A549 (cell line): ENCODE measurements at regions not wholly inside any gene's neighbourhood (a gene's known extent, or its start where the extent isn't known, plus 50 kb on each side); places are given as distances from the start of the nearest gene placed in this dataset.

ENCODE experiments used
- ATAC-seq, 2 experiments: fragments of 200-7000 bp in 1 of 2; fragments of >200 bp in 1 of 2; cut with Nextera tagmentation in 1 of 2; cut with Tn5 transposase in 1 of 2; 3 replicates each; pipeline versions ENCODE4 v1.8.0 to v1.9.1; 2018 to 2020; ENCODE audit warnings: mild to moderate bottlenecking in 1 of 2, moderate library complexity in 1 of 2
- CTCF ChIA-PET: fragments of 300-600 bp; sonication (Branson Sonifier 250); formaldehyde crosslinking; extraction: SDS; loops from one replicate; lab custom pipeline; 2021; ENCODE audit warnings: antibody characterized with exemption, inconsistent platforms; lab: Yijun Ruan, JAX
- POLR2A ChIA-PET: fragments of 350-600 bp; formaldehyde crosslinking; extraction: SDS; loops from one replicate; lab custom pipeline; 2021; ENCODE audit warnings: antibody characterized with exemption, inconsistent platforms; lab: Yijun Ruan, JAX
- DNase-seq, 2 experiments: peaks; one replicate each; pipeline versions ENCODE4 v3.0.0 to v3.0.0-alpha.2; 2011 to 2016; ENCODE audit warnings: low read depth in 1 of 2, low spot score in 1 of 2
- FAIRE-seq: peaks from 2 replicates; lab custom pipeline; 2011; peaks lifted over from hg19 to GRCh38; lab: Jason Lieb, UNC
- H3K27ac ChIP-seq, 2 experiments: fragments of >200 bp; sonication (Bioruptor Twin); formaldehyde crosslinking; 3 replicates each; pipeline ENCODE4 v1.5.1; 2016 to 2017
- H3K4me1 ChIP-seq: fragments of >200 bp; sonication (Bioruptor Twin); formaldehyde crosslinking; 3 replicates; pipeline ENCODE4 v1.6.1; 2016
- H3K4me2 ChIP-seq: fragments of >200 bp; sonication (Bioruptor Twin); formaldehyde crosslinking; 3 replicates; pipeline ENCODE4 v1.6.1; 2016
- H3K4me3 ChIP-seq: fragments of >200 bp; sonication (Bioruptor Twin); formaldehyde crosslinking; 3 replicates; pipeline ENCODE4 v1.5.1; 2016
- H3K9me3 ChIP-seq: fragments of >200 bp; sonication (Bioruptor Twin); formaldehyde crosslinking; 3 replicates; pipeline ENCODE4 v1.6.1; 2016
- ATOH8 ChIP-seq: fragments of 250-450 bp; sonication (Bioruptor Pico); IDR thresholded peaks from 2 replicates; pipeline ENCODE4 v1.5.0; 2020; ENCODE audit warnings: low read depth, mild to moderate bottlenecking, moderate library complexity
- CBX8 ChIP-seq: fragments of 200-600 bp; sonication (generic); IDR thresholded peaks from 2 replicates; pipeline ENCODE4 v1.6.1; 2016
- CEBPB ChIP-seq, 2 experiments: fragments of >200 bp in 1 of 2; sonication (Bioruptor Twin) in 1 of 2; formaldehyde crosslinking in 1 of 2; IDR thresholded peaks; 2 replicates each; pipeline ENCODE4 v1.6.1; 2012 to 2016
- CHD4 ChIP-seq: fragments of 200-600 bp; sonication (generic); IDR thresholded peaks from 2 replicates; pipeline ENCODE4 v1.6.1; 2016; ENCODE audit warnings: antibody characterized with exemption, mild to moderate bottlenecking, borderline replicate concordance
- CTCF ChIP-seq: fragments of >200 bp; sonication (Bioruptor Twin); formaldehyde crosslinking; IDR thresholded peaks from 3 replicates; pipeline ENCODE4 v1.5.1; 2016
- EHF ChIP-seq: fragments of 250-450 bp; sonication (Bioruptor Pico); IDR thresholded peaks from 2 replicates; pipeline ENCODE4 v1.5.0; 2020; ENCODE audit warnings: mild to moderate bottlenecking
- ELK1 ChIP-seq: fragments of 150-350 bp; IDR thresholded peaks from 2 replicates; pipeline ENCODE4 v1.6.1; 2014; ENCODE audit warnings: low read depth, mild to moderate bottlenecking, low read length
- FOXS1 ChIP-seq: fragments of 250-450 bp; sonication (Bioruptor Pico); IDR thresholded peaks from 2 replicates; pipeline ENCODE4 v1.5.0; 2020; ENCODE audit warnings: mild to moderate bottlenecking, moderate library complexity
- HDAC2 ChIP-seq: fragments of 200-600 bp; sonication (generic); IDR thresholded peaks from 2 replicates; pipeline ENCODE4 v1.6.1; 2016
- HOXA7 ChIP-seq: fragments of 250-450 bp; sonication (Bioruptor Pico); IDR thresholded peaks from 2 replicates; pipeline ENCODE4 v1.5.0; 2020; ENCODE audit warnings: mild to moderate bottlenecking, moderate library complexity
- HOXB13 ChIP-seq: fragments of 250-450 bp; sonication (Bioruptor Pico); IDR thresholded peaks from 2 replicates; pipeline ENCODE4 v1.5.0; 2020; ENCODE audit warnings: low read depth, mild to moderate bottlenecking, moderate library complexity
- HOXB5 ChIP-seq: fragments of 250-450 bp; sonication (Bioruptor Pico); IDR thresholded peaks from 2 replicates; pipeline ENCODE4 v1.5.0; 2020; ENCODE audit warnings: mild to moderate bottlenecking, moderate library complexity
- KDM1A ChIP-seq: fragments of 200-600 bp; sonication (generic); IDR thresholded peaks from 2 replicates; pipeline ENCODE4 v1.6.1; 2016; ENCODE audit warnings: low read depth, mild to moderate bottlenecking
- KDM5A ChIP-seq: fragments of 200-600 bp; sonication (generic); IDR thresholded peaks from 2 replicates; pipeline ENCODE4 v1.6.1; 2016; ENCODE audit warnings: antibody characterized with exemption, mild to moderate bottlenecking
- PHF8 ChIP-seq: fragments of 200-600 bp; sonication (generic); IDR thresholded peaks from 2 replicates; pipeline ENCODE4 v1.6.1; 2016; ENCODE audit warnings: low read depth, mild to moderate bottlenecking, antibody characterized with exemption, moderate library complexity, borderline replicate concordance
- RAD21 ChIP-seq, 2 experiments: fragments of >200 bp in 1 of 2; sonication (Bioruptor Twin) in 1 of 2; formaldehyde crosslinking in 1 of 2; IDR thresholded peaks in 1 of 2; conservative IDR thresholded peaks in 1 of 2; 2 replicates in 1 of 2; 3 replicates in 1 of 2; pipeline ENCODE4 v1.6.1; 2012 to 2018; ENCODE audit warnings: inconsistent platforms in 1 of 2
- RFX5 ChIP-seq: fragments of 450-650 bp; IDR thresholded peaks from 2 replicates; pipeline ENCODE4 v1.7.1; 2014; ENCODE audit warnings: antibody characterized with exemption, mild to moderate bottlenecking, moderate library complexity
- SMC3 ChIP-seq: fragments of >200 bp; sonication (Bioruptor Twin); formaldehyde crosslinking; IDR thresholded peaks from 3 replicates; pipeline ENCODE4 v1.6.1; 2018; ENCODE audit warnings: inconsistent platforms
- TP53 ChIP-seq: fragments of 250-450 bp; sonication (Bioruptor Pico); IDR thresholded peaks from 2 replicates; pipeline ENCODE4 v1.5.0; 2021; ENCODE audit warnings: mild to moderate bottlenecking, moderate library complexity
- ZC3H11A ChIP-seq: fragments of 450-650 bp; IDR thresholded peaks from 2 replicates; pipeline ENCODE4 v1.6.1; 2014; ENCODE audit warnings: antibody characterized with exemption, mild to moderate bottlenecking
- ZFP36 ChIP-seq: fragments of 450-650 bp; IDR thresholded peaks from 2 replicates; pipeline ENCODE4 v1.6.1; 2014; ENCODE audit warnings: borderline replicate concordance; ENCODE audit not compliant: partially characterized antibody
- WGBS: methylation state at CpG from one replicate; pipeline ENCODE4 v1.1.6; 2017; ENCODE audit errors: missing lambda C conversion rate; 5-methylcytosine and 5-hydroxymethylcytosine counted together

- TF ChIP-seq TP53 (CRISPR knock-in tag) (no peak), CHD4 (no peak)
Measured at GRCh38 chr3:110414855-110415254, 656.8 kb upstream of the NECTIN3 start (continued).

- ChIA-PET CTCF (no interaction called here), POLR2A (no interaction called here)
- peaks cover 39% of the 10 kb centered on the region for H3K4me1 ChIP-seq
- FAIRE-seq (peak; percentile 13), DNase-seq (peak in 1 of 2 experiments; percentile 47)
- WGBS = 73% methylated on average over 2 of the region's 2 CpGs
- H3K9me3 ChIP-seq = 0 out of 3 replicates have a peak, but pooled peaks cover 2% of the 10 kb centered on the region
- peak overlapping the region; percentile 69 to 74 for H3K27ac ChIP-seq
- peak; percentile 14 to 28; a peak in 2 of 5 replicates for TF ChIP-seq RAD21 (conservative IDR thresholded peaks at IDR 0.05 in 1 of 2, IDR thresholded peaks at IDR 0.05 in 1 of 2)
- no peak for TF ChIP-seq KDM1A
- TF ChIP-seq CTCF = 0 out of 3 replicates have a peak, but pooled peaks have one; percentile 10
- TF ChIP-seq SMC3 = 0 out of 3 replicates have a peak, but pooled peaks have one; percentile 12
- TF ChIP-seq, all 56 proteins: peak for 3
- ATAC-seq = no peak
- H3K4me3 ChIP-seq = no peak overlapping the region
- H3K4me2 ChIP-seq = no peak overlapping the region; the same call in 2 of the 3 replicates
Measured at GRCh38 chr3:110419096-110419495, 652.5 kb upstream of the NECTIN3 start.

- H3K4me2 ChIP-seq = peak overlapping the region; percentile 68
- 0 out of 3 replicates have a peak, but pooled peaks cover 2% of the 10 kb centered on the region for H3K9me3 ChIP-seq
- no peak for DNase-seq
- H3K27ac ChIP-seq = peak overlapping the region in 1 of 2 experiments; percentile 74; a peak in 5 of 6 replicates
- 69% methylated on average over 2 of the region's 2 CpGs for WGBS
- CTCF ChIA-PET = no interaction called here
- POLR2A ChIA-PET = no interaction called here
- peak; percentile 43 for FAIRE-seq
- peaks cover 34% of the 10 kb centered on the region for H3K4me1 ChIP-seq
- TF ChIP-seq CHD4 = no peak
- TF ChIP-seq ATOH8 (CRISPR knock-in tag) = no peak
- TF ChIP-seq CTCF = no peak
- no peak for TF ChIP-seq ZFP36
- TF ChIP-seq HOXB13 (CRISPR knock-in tag) = no peak
- no peak for TF ChIP-seq HDAC2
- no peak for TF ChIP-seq PHF8
- TF ChIP-seq HOXB5 (CRISPR knock-in tag) = no peak
- no peak for TF ChIP-seq HOXA7 (CRISPR knock-in tag)
- no peak for TF ChIP-seq FOXS1 (CRISPR knock-in tag)
- TF ChIP-seq EHF (CRISPR knock-in tag) = no peak
- TF ChIP-seq CEBPB (IDR thresholded peaks at IDR 0.05) = no peak
- no peak for TF ChIP-seq RFX5
- no peak for TF ChIP-seq ELK1
- TF ChIP-seq RAD21 (conservative IDR thresholded peaks at IDR 0.05 in 1 of 2, IDR thresholded peaks at IDR 0.05 in 1 of 2) = no peak
- no peak for TF ChIP-seq CBX8
- TF ChIP-seq ZC3H11A = no peak
- no peak for TF ChIP-seq KDM5A
- ATAC-seq = no peak
- H3K4me3 ChIP-seq = no peak overlapping the region
Measured at GRCh38 chr3:110419601-110420000, 652.0 kb upstream of the NECTIN3 start.
